ENCODE measurements at regions not wholly inside any gene's neighbourhood (a gene's known extent, or its start where the extent isn't known, plus 50 kb on each side); places are given as distances from the start of the nearest gene placed in this dataset.
"Not testable (repeated sequence)": the region's sequence is repeated elsewhere in the genome, so short reads cannot be mapped to it uniquely, and the experiment has no call there.

- no peak for DNase-seq
Measured at GRCh38 chr7:47188653-47189315, 393.1 kb downstream of the TNS3 start.

GRCh38 chr7:47188136-47188535 lies 393.8 kb downstream of the TNS3 start:
- no peak for DNase-seq

- DNase-seq, result no peak
Measured at GRCh38 chr7:47186316-47186715, 395.6 kb downstream of the TNS3 start.

- no peak for DNase-seq
Measured at GRCh38 chr7:47185839-47186238, 396.1 kb downstream of the TNS3 start.

GRCh38 chr7:47185170-47185569 lies 396.7 kb downstream of the TNS3 start:
- no peak for DNase-seq

- DNase-seq, result no peak
Measured at GRCh38 chr7:47183862-47184590, 397.9 kb downstream of the TNS3 start.

- DNase-seq, result no peak
Measured at GRCh38 chr7:47181746-47182361, 400.1 kb downstream of the TNS3 start.

GRCh38 chr7:47180516-47180826 lies 401.4 kb downstream of the TNS3 start:
- no peak for DNase-seq

- DNase-seq, result peak; percentile 9
Measured at GRCh38 chr7:47179812-47180515, 401.9 kb downstream of the TNS3 start.

- DNase-seq, result not testable (repeated sequence)
Measured at GRCh38 chr7:47172602-47173539, 409.0 kb downstream of the TNS3 start.

- DNase-seq, result no peak
Measured at GRCh38 chr7:47170516-47170915, 411.4 kb downstream of the TNS3 start.

- no peak for DNase-seq
Measured at GRCh38 chr7:47154791-47155190, 427.1 kb downstream of the TNS3 start.

GRCh38 chr7:47153576-47153975 lies 428.3 kb downstream of the TNS3 start:
- DNase-seq, result no peak

GRCh38 chr7:47153058-47153457 lies 428.9 kb downstream of the TNS3 start:
- no peak for DNase-seq

GRCh38 chr7:47152307-47152706 lies 429.6 kb downstream of the TNS3 start:
- DNase-seq, result no peak

- DNase-seq, result no peak
Measured at GRCh38 chr7:47150497-47151260, 431.2 kb downstream of the TNS3 start.

GRCh38 chr7:47149971-47150370 lies 431.9 kb downstream of the TNS3 start:
- DNase-seq, result no peak

- no peak for DNase-seq
Measured at GRCh38 chr7:47149208-47149839, 432.6 kb downstream of the TNS3 start.

- no peak for DNase-seq
Measured at GRCh38 chr7:47148536-47149207, 433.2 kb downstream of the TNS3 start.

- no peak for DNase-seq
Measured at GRCh38 chr7:47147213-47147631, 434.7 kb downstream of the TNS3 start.

GRCh38 chr7:47145982-47146381 lies 435.9 kb downstream of the TNS3 start:
- DNase-seq, result no peak

Data from GF-D8 (cell line).